IMR-90 (cell line): ENCODE measurements at regions not wholly inside any gene's neighbourhood (a gene's known extent, or its start where the extent isn't known, plus 50 kb on each side); places are given as distances from the start of the nearest gene placed in this dataset.

Source experiments
- ATAC-seq: fragments of 200-7000 bp; cut with Tn5 transposase; 2 replicates; pipeline ENCODE4 v1.9.1; 2020; ENCODE audit warnings: low read depth, mild to moderate bottlenecking, moderate library complexity
- BruUV-seq: library from RNA; stranded (reverse); fragments of 400-500 nt; replicated peaks from 2 replicates; lab custom pipeline; 2021; lab: Mats Ljungman, UMichigan
- CTCF ChIA-PET: fragments of 300-600 bp; formaldehyde crosslinking; extraction: SDS; loops from one replicate; lab custom pipeline; 2021; ENCODE audit warnings: antibody characterized with exemption; lab: Yijun Ruan, JAX
- POLR2A ChIA-PET: fragments of 300-600 bp; sonication (Branson Sonifier 250); formaldehyde crosslinking; loops from one replicate; lab custom pipeline; 2022; ENCODE audit warnings: antibody characterized with exemption; ENCODE audit not compliant: unreplicated experiment; lab: Charles Lee
- DNase-seq: peaks from one replicate; pipeline ENCODE4 v3.0.0; 2013
- H2AFZ ChIP-seq: replicated peaks from 2 replicates; pipeline ENCODE3; 2013; ENCODE audit warnings: low read length, mild to moderate bottlenecking; ENCODE audit not compliant: poor library complexity
- H2AK5ac ChIP-seq: 2 replicates; pipeline ENCODE4 v1.6.1; 2013; ENCODE audit warnings: low read depth, low read length, inconsistent platforms
- H2AK9ac ChIP-seq: replicated peaks from 2 replicates; pipeline ENCODE3; 2013; ENCODE audit warnings: mild to moderate bottlenecking, low read depth, low read length, moderate library complexity; ENCODE audit not compliant: poor library complexity
- H2BK120ac ChIP-seq: 2 replicates; pipeline ENCODE4 v1.6.1; 2013; ENCODE audit warnings: low read depth, low read length, inconsistent platforms
- H2BK15ac ChIP-seq: 3 replicates; pipeline ENCODE4 v1.6.1; 2013; ENCODE audit warnings: low read depth, low read length, inconsistent platforms
- H2BK20ac ChIP-seq: 2 replicates; pipeline ENCODE4 v1.6.1; 2013; ENCODE audit warnings: low read depth, mild to moderate bottlenecking, inconsistent platforms, low read length, moderate library complexity
- H2BK5ac ChIP-seq: 2 replicates; pipeline ENCODE4 v1.6.1; 2013; ENCODE audit warnings: mild to moderate bottlenecking, low read depth, low read length, inconsistent platforms; ENCODE audit not compliant: poor library complexity, severe bottlenecking
- H3K14ac ChIP-seq: replicated peaks from 2 replicates; pipeline ENCODE4 v1.6.1; 2013; ENCODE audit warnings: low read depth, low read length, inconsistent platforms
- H3K18ac ChIP-seq: 2 replicates; pipeline ENCODE4 v1.6.1; 2013; ENCODE audit warnings: low read depth, low read length, control low read depth
- H3K23ac ChIP-seq: 2 replicates; pipeline ENCODE4 v1.6.1; 2013; ENCODE audit warnings: low read depth, low read length, inconsistent platforms
- H3K27ac ChIP-seq: 2 replicates; pipeline ENCODE4 v1.5.1; 2013; ENCODE audit warnings: mild to moderate bottlenecking, control low read depth, low read length; ENCODE audit not compliant: insufficient read depth
- H3K27me3 ChIP-seq: 2 replicates; pipeline ENCODE4 v1.6.1; 2013; ENCODE audit warnings: low read length; ENCODE audit not compliant: control insufficient read depth, insufficient read depth
- H3K36me3 ChIP-seq: 2 replicates; pipeline ENCODE4 v1.6.1; 2013; ENCODE audit warnings: low read length, mixed read lengths; ENCODE audit not compliant: control insufficient read depth, insufficient read depth
- H3K4ac ChIP-seq: 2 replicates; pipeline ENCODE4 v1.6.1; 2013; ENCODE audit warnings: low read depth, low read length, inconsistent platforms
- H3K4me1 ChIP-seq: 2 replicates; pipeline ENCODE4 v1.6.1; 2013; ENCODE audit warnings: low read length, mixed read lengths; ENCODE audit not compliant: control insufficient read depth, insufficient read depth
- H3K4me2 ChIP-seq: 2 replicates; pipeline ENCODE4 v1.6.1; 2013; ENCODE audit warnings: low read depth, mild to moderate bottlenecking, control low read depth, low read length, moderate library complexity
- H3K4me3 ChIP-seq: 2 replicates; pipeline ENCODE4 v1.5.1; 2013; ENCODE audit warnings: low read depth, mild to moderate bottlenecking, control low read depth, low read length, moderate library complexity; ENCODE audit not compliant: insufficient read depth
- H3K56ac ChIP-seq: 2 replicates; pipeline ENCODE4 v1.6.1; 2013; ENCODE audit warnings: low read length, inconsistent platforms; ENCODE audit not compliant: insufficient read depth; ENCODE audit errors: extremely low read depth
- H3K79me1 ChIP-seq, 2 experiments: 2 replicates each; pipeline ENCODE4 v1.6.1; 2013; ENCODE audit warnings: low read length in 2 of 2, inconsistent platforms in 1 of 2, low read depth in 1 of 2
- H3K9ac ChIP-seq: 2 replicates; pipeline ENCODE4 v1.6.1; 2013; ENCODE audit warnings: low read depth, low read length, control low read depth
- H3K9me1 ChIP-seq: 2 replicates; pipeline ENCODE4 v1.6.1; 2013; ENCODE audit warnings: low read length, inconsistent platforms; ENCODE audit not compliant: insufficient read depth
- H3K9me3 ChIP-seq: 2 replicates; pipeline ENCODE4 v1.6.1; 2013; ENCODE audit warnings: low read length; ENCODE audit not compliant: control insufficient read depth, insufficient read depth
- H4K20me1 ChIP-seq: 2 replicates; pipeline ENCODE4 v1.6.1; 2013; ENCODE audit warnings: low read length, inconsistent platforms; ENCODE audit not compliant: insufficient read depth
- H4K5ac ChIP-seq: 2 replicates; pipeline ENCODE4 v1.6.1; 2013; ENCODE audit warnings: mild to moderate bottlenecking, low read depth, low read length, control low read depth
- H4K8ac ChIP-seq, 2 experiments: 2 replicates each; pipeline ENCODE4 v1.6.1; 2013; ENCODE audit warnings: low read depth in 2 of 2, low read length in 2 of 2, control low read depth in 1 of 2, inconsistent platforms in 1 of 2
- H4K91ac ChIP-seq: 2 replicates; pipeline ENCODE4 v1.6.1; 2013; ENCODE audit warnings: low read depth, low read length, inconsistent platforms; ENCODE audit not compliant: insufficient read depth
- CEBPB ChIP-seq: IDR thresholded peaks from 2 replicates; pipeline ENCODE4 v1.6.1; 2012; ENCODE audit warnings: low read depth, low read length, improper control_type of control experiment
- MXI1 ChIP-seq: IDR thresholded peaks from 2 replicates; pipeline ENCODE4 v1.6.1; 2012; ENCODE audit warnings: low read depth, mild to moderate bottlenecking, low read length, moderate library complexity, borderline replicate concordance
- WGBS, 2 experiments: methylation state at CpG; one replicate each; pipeline versions ENCODE4 v1.1.5 to v1.1.7; 2013; ENCODE audit warnings: missing lambda C conversion rate in 2 of 2; ENCODE audit not compliant: insufficient read length in 1 of 2; ENCODE audit errors: extremely low coverage in 2 of 2; 5-methylcytosine and 5-hydroxymethylcytosine counted together
- dilution Hi-C: fragments of 300-500 bp; cut with HindIII; formaldehyde crosslinking; loops from one replicate; pipeline ENCODE4 v1.14.3; 2018; ENCODE audit warnings: low sequenced_read_pairs; ENCODE audit not compliant: unreplicated experiment
- in situ Hi-C: fragments of 300-500 bp; cut with MboI; formaldehyde crosslinking; loops from 3 replicates; pipeline ENCODE4 v1.14.3; 2019; ENCODE audit warnings: low sequenced_read_pairs, inconsistent platforms, mixed read lengths
- intact Hi-C: fragments of 100-400 bp; cut with micrococcal nuclease; formaldehyde crosslinking; loops from 2 replicates; pipeline ENCODE4 v1.10.0; 2022
- TF ChIP-seq, protein P1 (sequence below): fragments of 150-350 bp; IDR thresholded peaks from 2 replicates; pipeline ENCODE4 v1.6.1; 2017; ENCODE audit warnings: mild to moderate bottlenecking, antibody characterized with exemption, low read length, low read depth

DNA sequence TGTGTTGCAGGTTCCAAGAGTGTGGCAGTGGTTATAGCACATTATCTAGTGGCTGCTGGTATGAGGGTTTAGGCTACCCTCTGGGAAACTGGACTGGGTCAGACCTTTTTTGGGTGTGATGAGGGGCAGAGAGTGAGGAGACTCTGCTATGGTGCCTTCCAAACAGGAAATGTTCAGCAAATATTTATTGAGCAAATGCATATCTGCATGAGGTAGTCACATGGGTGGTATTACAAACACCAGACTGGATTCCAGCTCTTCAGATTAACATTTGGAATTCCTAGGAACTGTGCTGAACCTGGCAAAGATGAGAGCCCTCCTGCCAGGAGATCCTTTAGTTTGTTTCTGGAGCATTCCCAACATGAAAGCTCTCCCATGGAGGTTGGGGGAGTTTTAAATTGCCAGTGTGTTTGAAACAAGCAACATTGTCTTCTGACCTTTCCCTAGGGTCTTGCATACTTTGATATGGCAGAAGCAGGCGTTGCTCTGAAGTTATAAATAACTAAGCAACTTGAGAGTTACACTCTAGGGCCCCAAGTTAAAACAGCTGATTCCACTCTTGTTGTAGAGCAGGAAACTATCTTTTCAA lies 341.2 kb upstream of the C2CD4B start:
- H4K5ac ChIP-seq: peak overlapping the region; percentile 95
- BruUV-seq: no TSS peak
- peak overlapping the region; percentile 81 for H3K27ac ChIP-seq
- H3K4ac ChIP-seq: peak overlapping the region; percentile 78
- in situ Hi-C loops (no loop called here), dilution Hi-C loops (no loop called here), intact Hi-C loops (no loop called here)
- H3K9ac ChIP-seq: no peak overlapping the region; the same call in 1 of the 2 replicates
- DNase-seq (peak; percentile 70), ATAC-seq (peak; percentile 90)
- TF ChIP-seq CEBPB (peak; percentile 55), MXI1 (no peak)
- TF ChIP-seq, protein P1, sequence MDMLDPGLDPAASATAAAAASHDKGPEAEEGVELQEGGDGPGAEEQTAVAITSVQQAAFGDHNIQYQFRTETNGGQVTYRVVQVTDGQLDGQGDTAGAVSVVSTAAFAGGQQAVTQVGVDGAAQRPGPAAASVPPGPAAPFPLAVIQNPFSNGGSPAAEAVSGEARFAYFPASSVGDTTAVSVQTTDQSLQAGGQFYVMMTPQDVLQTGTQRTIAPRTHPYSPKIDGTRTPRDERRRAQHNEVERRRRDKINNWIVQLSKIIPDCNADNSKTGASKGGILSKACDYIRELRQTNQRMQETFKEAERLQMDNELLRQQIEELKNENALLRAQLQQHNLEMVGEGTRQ: peak; percentile 48; the same call in 1 of the 2 replicates
- H4K8ac ChIP-seq: peak overlapping the region; percentile 55 to 89
- H3K14ac ChIP-seq: peak overlapping the region; percentile 65
- peak overlapping the region; percentile 60 for H2AFZ ChIP-seq
- no peaks in the 10 kb centered on the region for H3K27me3 ChIP-seq
- peak overlapping the region; percentile 96 for H2BK20ac ChIP-seq
- H2BK5ac ChIP-seq: peak overlapping the region; percentile 78
- no peaks in the 10 kb centered on the region for H3K36me3 ChIP-seq
- CTCF ChIA-PET: no interaction called here
- H4K20me1 ChIP-seq: no peaks in the 10 kb centered on the region
- H3K18ac ChIP-seq: peak overlapping the region; percentile 94
- peaks cover 24% of the 10 kb centered on the region for H3K4me1 ChIP-seq
- H2BK15ac ChIP-seq: peak overlapping the region; percentile 94; the same call in 1 of the 3 replicates
- peaks cover 28 to 36% of the 10 kb centered on the region in 2 experiments for H3K79me1 ChIP-seq
- H3K56ac ChIP-seq: peak overlapping the region; percentile 88
- H2AK5ac ChIP-seq: peak overlapping the region; percentile 68
- H3K4me2 ChIP-seq: peak overlapping the region; percentile 82
- H2BK120ac ChIP-seq: peak overlapping the region; percentile 91
- H2AK9ac ChIP-seq: peak overlapping the region; percentile 1
- POLR2A ChIA-PET: interaction anchor here (0.7 kb wide), 1 partner anchor 113 kb away, joined by 13 read pairs; no protein-coding TSS in a partner anchor
- H3K23ac ChIP-seq: peak overlapping the region; percentile 83
- peaks cover 22% of the 10 kb centered on the region for H3K9me1 ChIP-seq
- H3K4me3 ChIP-seq: no peak overlapping the region
- no CpG with 5 or more reads among the region's 1 CpG for WGBS, 2 experiments
- H3K9me3 ChIP-seq: no peaks in the 10 kb centered on the region
- peak overlapping the region; percentile 96 for H4K91ac ChIP-seq
